ENCODE measurements at regions not wholly inside any gene's neighbourhood (a gene's known extent, or its start where the extent isn't known, plus 50 kb on each side); places are given as distances from the start of the nearest gene placed in this dataset.
A peak's percentile ranks its signal among the peaks of the same experiment; 100 is the strongest.

- no peak for DNase-seq
- H3K9me3 ChIP-seq, result no peaks in the 10 kb centered on the region
- no peaks in the 10 kb centered on the region for H3K4me1 ChIP-seq
- TF ChIP-seq POLR2A (IDR thresholded peaks at IDR 0.05) (no peak), CTCF (IDR thresholded peaks at IDR 0.05) (no peak)
- H3K36me3 ChIP-seq, result no peaks in the 10 kb centered on the region
- H3K4me3 ChIP-seq, result no peak overlapping the region
- H3K27ac ChIP-seq, result no peak overlapping the region
- H3K27me3 ChIP-seq, result no peaks in the 10 kb centered on the region
- intact Hi-C loops (cut with DNase I; ENCODE audit: low total_unique reads), result no loop called here
These were observed 131.3 kb downstream of the SUCLA2 start for GRCh38 chr13:47869776-47870175.

DNA sequence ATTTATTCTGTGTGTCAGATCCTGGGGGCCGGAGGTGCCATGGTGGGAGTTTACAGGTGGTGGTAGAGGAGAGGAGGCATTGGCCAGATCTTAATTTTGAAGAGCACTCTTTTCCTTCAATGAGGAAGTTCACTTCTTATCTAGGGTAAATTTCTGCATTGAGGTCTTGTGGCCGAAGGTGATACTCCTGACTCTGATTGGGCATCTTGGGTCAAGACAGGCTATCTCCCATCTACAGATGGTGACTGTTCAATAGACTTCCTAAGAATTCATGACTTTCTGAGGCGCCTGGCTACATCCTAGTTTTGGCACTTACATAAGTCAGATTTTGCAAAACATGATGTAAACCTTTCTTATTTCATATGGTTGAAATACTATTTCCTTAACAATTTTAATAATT is 135.2 kb downstream of the SUCLA2 start:
- Histone ChIP-seq H3K4me3 (no peak overlapping the region), H3K9me3 (no peaks in the 10 kb centered on the region), H3K27ac (no peak overlapping the region), H3K4me1 (no peaks in the 10 kb centered on the region), H3K36me3 (no peaks in the 10 kb centered on the region), H3K27me3 (no peaks in the 10 kb centered on the region)
- no peak for DNase-seq
- no peak for TF ChIP-seq CTCF (IDR thresholded peaks at IDR 0.05)
- TF ChIP-seq POLR2A (IDR thresholded peaks at IDR 0.05), result no peak
- intact Hi-C loops (cut with DNase I; ENCODE audit: low total_unique reads), result no loop called here

DNA sequence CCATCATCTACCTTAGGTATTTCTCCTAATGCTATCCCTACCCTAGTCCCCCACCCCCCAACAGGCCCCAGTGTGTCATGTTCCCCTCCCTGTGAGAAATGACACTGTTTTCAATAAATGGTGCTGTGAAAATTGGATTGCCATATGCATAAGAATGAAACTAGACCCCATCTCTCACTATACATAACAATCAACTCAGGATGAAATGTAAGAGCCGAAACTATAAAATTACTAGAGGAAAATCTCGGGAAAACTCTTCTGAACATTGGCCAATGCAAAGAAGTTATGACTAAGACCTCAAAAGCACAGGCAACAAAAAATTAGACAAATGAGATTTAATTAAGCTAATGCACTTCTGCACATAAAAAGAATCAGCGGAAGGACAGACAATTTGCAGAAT is 138.2 kb downstream of the SUCLA2 start:
- H3K4me1 ChIP-seq, result no peaks in the 10 kb centered on the region
- intact Hi-C loops (cut with DNase I; ENCODE audit: low total_unique reads), result no loop called here
- H3K27me3 ChIP-seq, result no peaks in the 10 kb centered on the region
- no peak overlapping the region for H3K4me3 ChIP-seq
- H3K27ac ChIP-seq, result no peak overlapping the region
- TF ChIP-seq CTCF (IDR thresholded peaks at IDR 0.05), result no peak
- no peak for TF ChIP-seq POLR2A (IDR thresholded peaks at IDR 0.05)
- no peaks in the 10 kb centered on the region for H3K36me3 ChIP-seq
- H3K9me3 ChIP-seq, result no peaks in the 10 kb centered on the region
- no peak for DNase-seq

- H3K27ac ChIP-seq, result peak overlapping the region; percentile 30 to 38
- no peak overlapping the region for H3K4me3 ChIP-seq
- H3K36me3 ChIP-seq, result no peaks in the 10 kb centered on the region
- no peaks in the 10 kb centered on the region for H3K27me3 ChIP-seq
- TF ChIP-seq POLR2A (IDR thresholded peaks at IDR 0.05) (no peak), CTCF (IDR thresholded peaks at IDR 0.05) (no peak)
- intact Hi-C loops (cut with DNase I; ENCODE audit: low total_unique reads), result no loop called here
- H3K4me1 ChIP-seq, result no peaks in the 10 kb centered on the region
- DNase-seq, result no peak
- H3K9me3 ChIP-seq, result no peaks in the 10 kb centered on the region
These were observed 141.9 kb downstream of the SUCLA2 start for GRCh38 chr13:47859165-47859564.

- TF ChIP-seq POLR2A (IDR thresholded peaks at IDR 0.05) (no peak), CTCF (IDR thresholded peaks at IDR 0.05) (no peak)
- intact Hi-C loops (cut with DNase I; ENCODE audit: low total_unique reads), result no loop called here
- DNase-seq, result no peak
- Histone ChIP-seq H3K4me1 (no peaks in the 10 kb centered on the region), H3K4me3 (no peak overlapping the region), H3K9me3 (no peaks in the 10 kb centered on the region), H3K27ac (peak overlapping the region; percentile 30 to 38), H3K36me3 (no peaks in the 10 kb centered on the region), H3K27me3 (no peaks in the 10 kb centered on the region)
These were observed 142.7 kb downstream of the SUCLA2 start for GRCh38 chr13:47858042-47859025.
